ENCODE measurements at regions not wholly inside any gene's neighbourhood (a gene's known extent, or its start where the extent isn't known, plus 50 kb on each side); places are given as distances from the start of the nearest gene placed in this dataset.

- TF ChIP-seq, protein P1, sequence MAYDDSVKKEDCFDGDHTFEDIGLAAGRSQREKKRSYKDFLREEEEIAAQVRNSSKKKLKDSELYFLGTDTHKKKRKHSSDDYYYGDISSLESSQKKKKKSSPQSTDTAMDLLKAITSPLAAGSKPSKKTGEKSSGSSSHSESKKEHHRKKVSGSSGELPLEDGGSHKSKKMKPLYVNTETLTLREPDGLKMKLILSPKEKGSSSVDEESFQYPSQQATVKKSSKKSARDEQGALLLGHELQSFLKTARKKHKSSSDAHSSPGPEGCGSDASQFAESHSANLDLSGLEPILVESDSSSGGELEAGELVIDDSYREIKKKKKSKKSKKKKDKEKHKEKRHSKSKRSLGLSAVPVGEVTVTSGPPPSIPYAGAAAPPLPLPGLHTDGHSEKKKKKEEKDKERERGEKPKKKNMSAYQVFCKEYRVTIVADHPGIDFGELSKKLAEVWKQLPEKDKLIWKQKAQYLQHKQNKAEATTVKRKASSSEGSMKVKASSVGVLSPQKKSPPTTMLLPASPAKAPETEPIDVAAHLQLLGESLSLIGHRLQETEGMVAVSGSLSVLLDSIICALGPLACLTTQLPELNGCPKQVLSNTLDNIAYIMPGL (CRISPR knock-in tag; IDR thresholded peaks at IDR 0.05; ENCODE audit: borderline replicate concordance) = no peak
- TF ChIP-seq, protein P2, sequence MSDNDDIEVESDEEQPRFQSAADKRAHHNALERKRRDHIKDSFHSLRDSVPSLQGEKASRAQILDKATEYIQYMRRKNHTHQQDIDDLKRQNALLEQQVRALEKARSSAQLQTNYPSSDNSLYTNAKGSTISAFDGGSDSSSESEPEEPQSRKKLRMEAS (IDR thresholded peaks at IDR 0.05) = no peak
- TF ChIP-seq E2F6 (IDR thresholded peaks at IDR 0.05; ENCODE audit: borderline replicate concordance, low read depth) = no peak
- TF ChIP-seq KDM1A (IDR thresholded peaks at IDR 0.05; ENCODE audit: low read depth) = no peak
Measured at GRCh38 chr5:163163858-163164257, 273.5 kb upstream of the CCNG1 start.
